ENCODE measurements at regions not wholly inside any gene's neighbourhood (a gene's known extent, or its start where the extent isn't known, plus 50 kb on each side); places are given as distances from the start of the nearest gene placed in this dataset.

DNA sequence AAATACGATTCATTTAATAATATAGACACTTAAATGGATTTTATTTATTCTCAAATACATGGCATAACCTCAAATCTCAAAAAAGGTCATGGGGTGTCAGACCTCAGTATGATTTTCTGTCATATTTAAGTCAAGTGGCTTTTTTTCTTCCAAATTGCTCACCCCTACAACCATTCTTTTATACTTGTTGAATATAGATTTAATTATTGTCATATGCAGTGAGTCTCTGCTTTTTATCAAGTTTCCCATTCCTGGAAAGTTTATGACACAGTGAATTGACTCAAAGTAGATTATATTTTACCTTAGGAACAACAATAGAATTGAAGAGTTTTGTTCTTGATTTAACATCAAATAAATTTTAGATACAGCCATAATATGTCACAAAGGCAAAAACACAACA is 59.5 kb upstream of the IRF2BP2 start:
- TF ChIP-seq, protein P1, sequence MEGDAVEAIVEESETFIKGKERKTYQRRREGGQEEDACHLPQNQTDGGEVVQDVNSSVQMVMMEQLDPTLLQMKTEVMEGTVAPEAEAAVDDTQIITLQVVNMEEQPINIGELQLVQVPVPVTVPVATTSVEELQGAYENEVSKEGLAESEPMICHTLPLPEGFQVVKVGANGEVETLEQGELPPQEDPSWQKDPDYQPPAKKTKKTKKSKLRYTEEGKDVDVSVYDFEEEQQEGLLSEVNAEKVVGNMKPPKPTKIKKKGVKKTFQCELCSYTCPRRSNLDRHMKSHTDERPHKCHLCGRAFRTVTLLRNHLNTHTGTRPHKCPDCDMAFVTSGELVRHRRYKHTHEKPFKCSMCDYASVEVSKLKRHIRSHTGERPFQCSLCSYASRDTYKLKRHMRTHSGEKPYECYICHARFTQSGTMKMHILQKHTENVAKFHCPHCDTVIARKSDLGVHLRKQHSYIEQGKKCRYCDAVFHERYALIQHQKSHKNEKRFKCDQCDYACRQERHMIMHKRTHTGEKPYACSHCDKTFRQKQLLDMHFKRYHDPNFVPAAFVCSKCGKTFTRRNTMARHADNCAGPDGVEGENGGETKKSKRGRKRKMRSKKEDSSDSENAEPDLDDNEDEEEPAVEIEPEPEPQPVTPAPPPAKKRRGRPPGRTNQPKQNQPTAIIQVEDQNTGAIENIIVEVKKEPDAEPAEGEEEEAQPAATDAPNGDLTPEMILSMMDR (IDR thresholded peaks at IDR 0.05): no peak
- TF ChIP-seq RCOR1 (IDR thresholded peaks at IDR 0.05; ENCODE audit: low read length) (no peak), EP300 (IDR thresholded peaks at IDR 0.05; ENCODE audit: borderline replicate concordance in 1 of 2, low read depth in 1 of 2, low read length in 1 of 2) (peak in 1 of 2 experiments; percentile 55; a peak in 2 of 4 replicates), YY1 (IDR thresholded peaks at IDR 0.05; ENCODE audit: low read depth) (no peak), SMC3 (IDR thresholded peaks at IDR 0.05; ENCODE audit: low read depth, low read length) (no peak), POLR2AphosphoS5 (IDR thresholded peaks at IDR 0.05; ENCODE audit: low read depth, low read length) (no peak), SIN3A (IDR thresholded peaks at IDR 0.05; ENCODE audit: borderline replicate concordance, low read depth, low read length) (no peak), TCF12 (IDR thresholded peaks at IDR 0.05) (peak; percentile 21; the same call in 1 of the 2 replicates)

All from SK-N-SH (cell line).